ENCODE measurements at regions not wholly inside any gene's neighbourhood (a gene's known extent, or its start where the extent isn't known, plus 50 kb on each side); places are given as distances from the start of the nearest gene placed in this dataset.
A peak's percentile ranks its signal among the peaks of the same experiment; 100 is the strongest.

DNA sequence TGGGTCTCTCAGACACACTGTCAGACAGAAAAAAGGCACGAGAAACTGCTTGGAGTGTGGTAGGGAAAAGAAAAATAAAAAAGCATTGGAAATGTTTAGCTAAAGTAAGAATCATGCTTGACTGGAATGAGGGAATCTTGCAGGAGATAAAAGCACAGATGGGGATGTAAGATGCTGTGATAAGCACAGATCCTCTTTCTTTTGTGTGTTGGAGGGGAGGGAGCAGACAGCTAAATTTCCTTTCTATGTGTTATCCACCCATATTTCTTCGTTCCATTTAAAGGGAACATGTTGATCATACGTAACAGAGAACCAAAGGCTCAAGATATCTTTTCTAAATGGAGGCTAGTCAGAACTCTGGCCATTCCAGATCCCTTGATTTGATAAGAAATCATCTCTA lies 614.0 kb upstream of the LCORL start:
- H3K9ac ChIP-seq (ENCODE audit: extremely low read depth, insufficient read length, low read length) = no peak overlapping the region
- H2AFZ ChIP-seq (ENCODE audit: low read length) = no peak overlapping the region
- H3K27me3 ChIP-seq (ENCODE audit: insufficient read depth, low read length) = no peaks in the 10 kb centered on the region
- H3K27ac Mint-ChIP-seq = peak overlapping the region in 1 of 3 experiments; percentile 24; a peak in 2 of 7 replicates
- no peak overlapping the region for H3K4ac ChIP-seq (ENCODE audit: low read depth, low read length)
- H2AK5ac ChIP-seq (ENCODE audit: insufficient read length, low read length) = no peak overlapping the region
- peaks cover 6% of the 10 kb centered on the region for H3K9me3 ChIP-seq (ENCODE audit: control insufficient read depth, low read depth, low read length)
- no peak for TF ChIP-seq CTCF (conservative IDR thresholded peaks at IDR 0.05)
- peaks cover 9 to 12% of the 10 kb centered on the region in 2 experiments for H3K4me1 Mint-ChIP-seq
- H4K20me1 ChIP-seq (ENCODE audit: control insufficient read depth, insufficient read depth, insufficient read length) = no peaks in the 10 kb centered on the region
- H2BK120ac ChIP-seq (ENCODE audit: low read depth, low read length, poor library complexity, severe bottlenecking) = no peak overlapping the region
- H3T11ph ChIP-seq (ENCODE audit: low read length) = no peak overlapping the region
- H3K27me3 Mint-ChIP-seq (ENCODE audit: low read depth) = no peaks in the 10 kb centered on the region
- peaks cover 10 to 12% of the 10 kb centered on the region in 2 experiments for H3K9me3 Mint-ChIP-seq
- H3K79me2 ChIP-seq (ENCODE audit: insufficient read depth, low read length) = no peaks in the 10 kb centered on the region
- H2BK15ac ChIP-seq (ENCODE audit: low read depth, low read length) = no peak overlapping the region
- H3K79me1 ChIP-seq (ENCODE audit: insufficient read depth, low read depth, low read length, poor library complexity, severe bottlenecking) = no peaks in the 10 kb centered on the region
- no peak overlapping the region for H3K4me2 ChIP-seq (ENCODE audit: insufficient read depth, insufficient read length, low read length)
- H2BK5ac ChIP-seq (ENCODE audit: insufficient read length, low read length) = no peak overlapping the region
- H3K56ac ChIP-seq (ENCODE audit: insufficient read length, low read depth, low read length) = no peak overlapping the region
- H3K23ac ChIP-seq (ENCODE audit: insufficient read length, low read depth, low read length) = no peak overlapping the region
- no peak overlapping the region for H2BK20ac ChIP-seq (ENCODE audit: low read depth, low read length, poor library complexity, severe bottlenecking)
- H3K4me3 Mint-ChIP-seq = no peak overlapping the region
- no peak overlapping the region for H4K5ac ChIP-seq (ENCODE audit: insufficient read length, low read depth, low read length)
- H3K14ac ChIP-seq (ENCODE audit: insufficient read depth, low read length) = no peak overlapping the region
- H2BK12ac ChIP-seq (ENCODE audit: insufficient read length, low read depth, low read length) = no peak overlapping the region
- peaks cover 2 to 8% (median 8%) of the 10 kb centered on the region in 3 experiments for H3K36me3 Mint-ChIP-seq (ENCODE audit: insufficient read depth in 1 of 3, low read depth in 3 of 3)
- no peak overlapping the region for H4K91ac ChIP-seq (ENCODE audit: insufficient read length, low read depth, low read length)
- no peak overlapping the region for H4K8ac ChIP-seq (replicated peaks; ENCODE audit: insufficient read length, low read depth, low read length)
- H3K18ac ChIP-seq (ENCODE audit: insufficient read length, low read depth, low read length) = no peak overlapping the region
- no peaks in the 10 kb centered on the region for H3K23me2 ChIP-seq (ENCODE audit: insufficient read length, low read depth, low read length, poor library complexity, severe bottlenecking)
- H3K27ac ChIP-seq (ENCODE audit: insufficient read length, low read depth, low read length) = no peak overlapping the region
- DNase-seq = no peak
- no CpG with 5 or more reads among the region's 3 CpGs for WGBS (ENCODE audit: extremely low coverage, insufficient read length, low lambda C conversion rate)
- H3K4me1 ChIP-seq (ENCODE audit: insufficient read depth, low read length) = no peaks in the 10 kb centered on the region
